Hepatocyte (in vitro differentiated cells): ENCODE measurements at regions not wholly inside any gene's neighbourhood (a gene's known extent, or its start where the extent isn't known, plus 50 kb on each side); places are given as distances from the start of the nearest gene placed in this dataset.

ENCODE experiments used
- DNase-seq: peaks from one replicate; pipeline ENCODE4 v3.0.0-alpha.2; 2016; ENCODE audit warnings: low spot score
- H2AFZ ChIP-seq: fragments of 200-600 bp; sonication (generic); 2 replicates; pipeline ENCODE4 v1.6.0; 2016; ENCODE audit warnings: antibody characterized with exemption, mild to moderate bottlenecking
- H3K27ac ChIP-seq: fragments of 200-600 bp; sonication (generic); 2 replicates; pipeline ENCODE4 v1.5.1; 2016; ENCODE audit warnings: mild to moderate bottlenecking
- H3K27me3 ChIP-seq: fragments of 200-600 bp; sonication (generic); 2 replicates; pipeline ENCODE4 v1.6.1; 2016
- H3K36me3 ChIP-seq: fragments of 200-600 bp; sonication (generic); replicated peaks from 2 replicates; pipeline ENCODE4 v1.5.1; 2016; ENCODE audit warnings: low read depth; ENCODE audit not compliant: insufficient read depth
- H3K4me1 ChIP-seq: fragments of 200-600 bp; sonication (generic); 2 replicates; pipeline ENCODE4 v1.5.1; 2016; ENCODE audit warnings: mild to moderate bottlenecking, moderate library complexity; ENCODE audit not compliant: insufficient read depth
- H3K4me2 ChIP-seq: fragments of 200-600 bp; sonication (generic); 2 replicates; pipeline ENCODE4 v1.6.0; 2016
- H3K4me3 ChIP-seq: fragments of 200-600 bp; sonication (generic); 2 replicates; pipeline ENCODE4 v1.5.1; 2016; ENCODE audit warnings: mild to moderate bottlenecking
- H3K79me2 ChIP-seq: fragments of 200-600 bp; sonication (generic); 2 replicates; pipeline ENCODE4 v1.6.0; 2017; ENCODE audit warnings: mild to moderate bottlenecking
- H3K9me2 ChIP-seq: fragments of 200-600 bp; sonication (generic); replicated peaks from 2 replicates; pipeline ENCODE4 v1.6.0; 2017; ENCODE audit warnings: mild to moderate bottlenecking; ENCODE audit not compliant: insufficient read depth
- H3K9me3 ChIP-seq: fragments of 200-600 bp; sonication (generic); 2 replicates; pipeline ENCODE4 v1.5.1; 2016; ENCODE audit warnings: low read depth, mild to moderate bottlenecking
- H4K20me1 ChIP-seq: fragments of 200-600 bp; sonication (generic); 2 replicates; pipeline ENCODE4 v1.6.0; 2016; ENCODE audit warnings: mild to moderate bottlenecking; ENCODE audit not compliant: insufficient read depth, poor library complexity, severe bottlenecking
- CTCF ChIP-seq: fragments of 200-600 bp; sonication (generic); IDR thresholded peaks from 2 replicates; pipeline ENCODE4 v1.5.1; 2016; ENCODE audit warnings: antibody characterized with exemption, mild to moderate bottlenecking; ENCODE audit not compliant: poor library complexity
- EZH2 ChIP-seq: fragments of 200-600 bp; sonication (generic); IDR thresholded peaks from 2 replicates; pipeline ENCODE4 v1.6.1; 2016; ENCODE audit warnings: antibody characterized with exemption, mild to moderate bottlenecking, borderline replicate concordance
- EZH2phosphoT487 ChIP-seq: fragments of 200-600 bp; sonication (generic); IDR thresholded peaks from one replicate; pipeline ENCODE4 v1.6.1; 2018; ENCODE audit warnings: antibody characterized with exemption, mild to moderate bottlenecking, low read depth, moderate library complexity; ENCODE audit not compliant: unreplicated experiment, severe bottlenecking
- WGBS: methylation state at CpG from one replicate; pipeline ENCODE4 v1.1.6; 2016; ENCODE audit warnings: low lambda C conversion rate; ENCODE audit errors: missing lambda C conversion rate; 5-methylcytosine and 5-hydroxymethylcytosine counted together

- Histone ChIP-seq H3K4me3 (no peak overlapping the region), H3K36me3 (no peaks in the 10 kb centered on the region), H3K9me2 (no peaks in the 10 kb centered on the region), H3K9me3 (no peaks in the 10 kb centered on the region), H3K27me3 (no peaks in the 10 kb centered on the region), H2AFZ (no peak overlapping the region), H4K20me1 (no peaks in the 10 kb centered on the region), H3K4me1 (no peaks in the 10 kb centered on the region), H3K79me2 (no peaks in the 10 kb centered on the region), H3K27ac (no peak overlapping the region), H3K4me2 (no peak overlapping the region)
- no peak for TF ChIP-seq CTCF
- TF ChIP-seq EZH2phosphoT487: no peak
- TF ChIP-seq EZH2: no peak
- 94% methylated on average over 1 of the region's 1 CpG for WGBS
- no peak for DNase-seq
These were observed 188.8 kb upstream of the TECRL start for GRCh38 chr4:64598066-64598465.

- no peak overlapping the region for H3K27ac ChIP-seq
- no peak overlapping the region for H2AFZ ChIP-seq
- TF ChIP-seq EZH2: no peak
- TF ChIP-seq EZH2phosphoT487: no peak
- no peak for TF ChIP-seq CTCF
- H3K9me2 ChIP-seq: no peaks in the 10 kb centered on the region
- H3K4me1 ChIP-seq: no peaks in the 10 kb centered on the region
- no peaks in the 10 kb centered on the region for H3K36me3 ChIP-seq
- H3K4me3 ChIP-seq: no peak overlapping the region
- no peak overlapping the region for H3K4me2 ChIP-seq
- no peaks in the 10 kb centered on the region for H3K79me2 ChIP-seq
- H3K27me3 ChIP-seq: no peaks in the 10 kb centered on the region
- no peaks in the 10 kb centered on the region for H4K20me1 ChIP-seq
- DNase-seq: no peak
- no peaks in the 10 kb centered on the region for H3K9me3 ChIP-seq
These were observed 185.5 kb upstream of the TECRL start for GRCh38 chr4:64594723-64595122.

GRCh38 chr4:64588507-64588906 lies 179.3 kb upstream of the TECRL start:
- H3K4me2 ChIP-seq: no peak overlapping the region
- TF ChIP-seq CTCF (no peak), EZH2phosphoT487 (no peak), EZH2 (no peak)
- WGBS: 84% methylated on average over 5 of the region's 5 CpGs
- no peaks in the 10 kb centered on the region for H3K27me3 ChIP-seq
- H2AFZ ChIP-seq: no peak overlapping the region
- no peaks in the 10 kb centered on the region for H3K36me3 ChIP-seq
- no peaks in the 10 kb centered on the region for H3K9me3 ChIP-seq
- no peak overlapping the region for H3K27ac ChIP-seq
- H3K4me3 ChIP-seq: no peak overlapping the region
- DNase-seq: no peak
- H3K9me2 ChIP-seq: no peaks in the 10 kb centered on the region
- H4K20me1 ChIP-seq: no peaks in the 10 kb centered on the region
- H3K4me1 ChIP-seq: no peaks in the 10 kb centered on the region
- no peaks in the 10 kb centered on the region for H3K79me2 ChIP-seq

- H3K36me3 ChIP-seq: no peaks in the 10 kb centered on the region
- H3K9me2 ChIP-seq: no peaks in the 10 kb centered on the region
- no peaks in the 10 kb centered on the region for H4K20me1 ChIP-seq
- H3K4me2 ChIP-seq: no peak overlapping the region
- no peaks in the 10 kb centered on the region for H3K4me1 ChIP-seq
- no peak overlapping the region for H3K4me3 ChIP-seq
- TF ChIP-seq CTCF (peak; percentile 75), EZH2phosphoT487 (no peak)
- no peaks in the 10 kb centered on the region for H3K9me3 ChIP-seq
- no peaks in the 10 kb centered on the region for H3K27me3 ChIP-seq
- WGBS: 33% methylated on average over 6 of the region's 6 CpGs
- no peaks in the 10 kb centered on the region for H3K79me2 ChIP-seq
- H2AFZ ChIP-seq: no peak overlapping the region
- no peak overlapping the region for H3K27ac ChIP-seq
- peak; percentile 66 for DNase-seq
These were observed 175.8 kb upstream of the TECRL start for GRCh38 chr4:64584981-64585557.
